Neural progenitor cell (in vitro differentiated cells): ENCODE measurements at regions not wholly inside any gene's neighbourhood (a gene's known extent, or its start where the extent isn't known, plus 50 kb on each side); places are given as distances from the start of the nearest gene placed in this dataset.
"Not testable (repeated sequence)": the region's sequence is repeated elsewhere in the genome, so short reads cannot be mapped to it uniquely, and the experiment has no call there.

Experiments used
- DNase-seq: peaks from one replicate; pipeline ENCODE4 v3.0.0-alpha.2; 2016; ENCODE audit warnings: low spot score
- H2AFZ ChIP-seq: fragments of 200-600 bp; sonication (generic); replicated peaks from 2 replicates; pipeline ENCODE4 v1.6.1; 2016; ENCODE audit warnings: antibody characterized with exemption
- H3F3A ChIP-seq: fragments of 200-600 bp; sonication (generic); 2 replicates; pipeline ENCODE4 v1.6.1; 2016; ENCODE audit warnings: antibody characterized with exemption, low read depth
- H3K27ac ChIP-seq: fragments of 200-600 bp; sonication (generic); 2 replicates; pipeline ENCODE4 v1.5.1; 2016; ENCODE audit warnings: mild to moderate bottlenecking
- H3K27me3 ChIP-seq: fragments of 200-600 bp; sonication (generic); 2 replicates; pipeline ENCODE4 v1.6.1; 2016; ENCODE audit warnings: mild to moderate bottlenecking, moderate library complexity
- H3K36me3 ChIP-seq: fragments of 200-600 bp; sonication (generic); 2 replicates; pipeline ENCODE4 v1.5.1; 2016
- H3K4me1 ChIP-seq: fragments of 200-600 bp; sonication (generic); 2 replicates; pipeline ENCODE4 v1.6.1; 2016; ENCODE audit warnings: mixed run types
- H3K4me2 ChIP-seq: fragments of 200-600 bp; sonication (generic); 2 replicates; pipeline ENCODE4 v1.6.1; 2016
- H3K4me3 ChIP-seq: fragments of 200-600 bp; sonication (generic); 2 replicates; pipeline ENCODE4 v1.5.1; 2016
- H3K79me2 ChIP-seq: fragments of 200-600 bp; sonication (generic); 2 replicates; pipeline ENCODE4 v1.6.1; 2016; ENCODE audit warnings: low read depth
- H3K9ac ChIP-seq: fragments of 200-600 bp; sonication (generic); 2 replicates; pipeline ENCODE4 v1.6.1; 2016
- H3K9me3 ChIP-seq: fragments of 200-600 bp; sonication (generic); 2 replicates; pipeline ENCODE4 v1.5.1; 2016; ENCODE audit warnings: low read depth
- H4K20me1 ChIP-seq: fragments of 200-600 bp; sonication (generic); 2 replicates; pipeline ENCODE4 v1.6.1; 2016; ENCODE audit warnings: low read depth
- H3K27ac Mint-ChIP-seq: 3 replicates; pipeline ENCODE4 v1.8.0; 2021; ENCODE audit warnings: mixed read lengths
- H3K27me3 Mint-ChIP-seq: 2 replicates; pipeline ENCODE4 v1.8.0; 2022; ENCODE audit warnings: low read depth, mild to moderate bottlenecking, inconsistent platforms, moderate library complexity, mixed read lengths; ENCODE audit not compliant: insufficient read depth
- H3K36me3 Mint-ChIP-seq: 3 replicates; pipeline ENCODE4 v1.8.0; 2021; ENCODE audit warnings: mixed read lengths
- H3K4me1 Mint-ChIP-seq: 3 replicates; pipeline ENCODE4 v1.8.0; 2021; ENCODE audit warnings: mixed read lengths
- H3K4me3 Mint-ChIP-seq: 3 replicates; pipeline ENCODE4 v1.8.0; 2021; ENCODE audit warnings: mild to moderate bottlenecking, moderate library complexity, mixed read lengths
- H3K9me3 Mint-ChIP-seq: 3 replicates; pipeline ENCODE4 v1.8.0; 2020; ENCODE audit warnings: mixed read lengths
- CTCF ChIP-seq: fragments of 200-600 bp; sonication (generic); IDR thresholded peaks from 2 replicates; pipeline ENCODE4 v1.5.1; 2017; ENCODE audit warnings: antibody characterized with exemption, mild to moderate bottlenecking
- EZH2 ChIP-seq: fragments of 200-600 bp; sonication (generic); IDR thresholded peaks from 2 replicates; pipeline ENCODE4 v1.6.1; 2017; ENCODE audit warnings: antibody characterized with exemption, mild to moderate bottlenecking, moderate library complexity
- EZH2phosphoT487 ChIP-seq: fragments of 200-600 bp; sonication (generic); IDR thresholded peaks from 2 replicates; pipeline ENCODE4 v1.6.1; 2017; ENCODE audit warnings: antibody characterized with exemption

GRCh38 chr5:124504081-124504916 is 242.1 kb downstream of the ZNF608 start:
- no peak for TF ChIP-seq EZH2phosphoT487
- TF ChIP-seq CTCF: no peak
- TF ChIP-seq EZH2: no peak
- Histone ChIP-seq H3K27ac (no peak overlapping the region), H3K4me2 (no peak overlapping the region), H3K36me3 (no peaks in the 10 kb centered on the region), H3K4me3 (no peak overlapping the region), H3K9me3 (no peaks in the 10 kb centered on the region), H4K20me1 (no peaks in the 10 kb centered on the region), H3K9ac (no peak overlapping the region), H2AFZ (no peak overlapping the region), H3K79me2 (no peaks in the 10 kb centered on the region), H3K4me1 (no peaks in the 10 kb centered on the region), H3K27me3 (no peaks in the 10 kb centered on the region), H3F3A (no peaks in the 10 kb centered on the region)
- DNase-seq: peak; percentile 15
- H3K36me3 Mint-ChIP-seq: peaks cover 2% of the 10 kb centered on the region
- peaks cover 33% of the 10 kb centered on the region for H3K4me1 Mint-ChIP-seq
- peak overlapping the region; percentile 55 for H3K27ac Mint-ChIP-seq
- H3K4me3 Mint-ChIP-seq: no peak overlapping the region
- H3K27me3 Mint-ChIP-seq: peaks cover 11% of the 10 kb centered on the region
- peaks cover 3% of the 10 kb centered on the region for H3K9me3 Mint-ChIP-seq

GRCh38 chr5:124502551-124502950 is 243.9 kb downstream of the ZNF608 start:
- H3K9me3 ChIP-seq: no peaks in the 10 kb centered on the region
- H3K4me2 ChIP-seq: no peak overlapping the region
- H3K27me3 Mint-ChIP-seq: peaks cover 13% of the 10 kb centered on the region
- no peaks in the 10 kb centered on the region for H4K20me1 ChIP-seq
- H3K36me3 Mint-ChIP-seq: peaks cover 5% of the 10 kb centered on the region
- H2AFZ ChIP-seq: no peak overlapping the region
- H3K36me3 ChIP-seq: no peaks in the 10 kb centered on the region
- H3K79me2 ChIP-seq: no peaks in the 10 kb centered on the region
- H3K4me3 ChIP-seq: no peak overlapping the region
- DNase-seq: no peak
- H3F3A ChIP-seq: no peaks in the 10 kb centered on the region
- no peak overlapping the region for H3K27ac ChIP-seq
- no peak overlapping the region for H3K27ac Mint-ChIP-seq
- peaks cover 33% of the 10 kb centered on the region for H3K4me1 Mint-ChIP-seq
- TF ChIP-seq EZH2: no peak
- TF ChIP-seq CTCF: no peak
- no peak for TF ChIP-seq EZH2phosphoT487
- no peaks in the 10 kb centered on the region for H3K27me3 ChIP-seq
- peaks cover 13% of the 10 kb centered on the region for H3K9me3 Mint-ChIP-seq
- no peak overlapping the region for H3K4me3 Mint-ChIP-seq
- H3K9ac ChIP-seq: no peak overlapping the region
- H3K4me1 ChIP-seq: no peaks in the 10 kb centered on the region

GRCh38 chr5:124499818-124500217 is 246.6 kb downstream of the ZNF608 start:
- not testable (repeated sequence) for H3K4me2 ChIP-seq, H3K27me3 Mint-ChIP-seq, H3K36me3 Mint-ChIP-seq, H3K27ac ChIP-seq, H3K4me1 ChIP-seq, H3F3A ChIP-seq, H3K27me3 ChIP-seq, H2AFZ ChIP-seq, DNase-seq, H3K9me3 ChIP-seq, H3K4me3 ChIP-seq, H3K36me3 ChIP-seq, H4K20me1 ChIP-seq, H3K9ac ChIP-seq, H3K79me2 ChIP-seq, H3K27ac Mint-ChIP-seq, H3K4me3 Mint-ChIP-seq
- peaks cover 14% of the 10 kb centered on the region for H3K9me3 Mint-ChIP-seq
- H3K4me1 Mint-ChIP-seq: peaks cover 37% of the 10 kb centered on the region

GRCh38 chr5:124496968-124497367 is 249.5 kb downstream of the ZNF608 start:
- H3K79me2 ChIP-seq, H3K4me3 Mint-ChIP-seq, H3K27ac ChIP-seq, H3K9ac ChIP-seq, H3K4me2 ChIP-seq, H3K27me3 Mint-ChIP-seq, H3K27ac Mint-ChIP-seq, H3K4me3 ChIP-seq, DNase-seq, H4K20me1 ChIP-seq, H2AFZ ChIP-seq, H3K9me3 ChIP-seq, H3K27me3 ChIP-seq, H3K36me3 Mint-ChIP-seq, H3K36me3 ChIP-seq, H3F3A ChIP-seq, H3K4me1 ChIP-seq: not testable (repeated sequence)
- Mint-ChIP-seq H3K9me3 (peaks cover 14% of the 10 kb centered on the region), H3K4me1 (peaks cover 17% of the 10 kb centered on the region)
